OCI-LY3 (cell line): ENCODE measurements at regions not wholly inside any gene's neighbourhood (a gene's known extent, or its start where the extent isn't known, plus 50 kb on each side); places are given as distances from the start of the nearest gene placed in this dataset.

Source experiments
- CTCF ChIP-seq: fragments of 200-600, 300-600 bp; sonication (generic); IDR thresholded peaks from 2 replicates; pipeline ENCODE4 v1.5.1; 2014; ENCODE audit warnings: antibody characterized with exemption, low read length, low read depth
- EZH2phosphoT487 ChIP-seq: fragments of 200-600 bp; shearing (Covaris generic); IDR thresholded peaks from 2 replicates; pipeline ENCODE4 v1.6.1; 2018; ENCODE audit warnings: antibody characterized with exemption, mixed run types, low read depth

- no peak for TF ChIP-seq CTCF
- no peak for TF ChIP-seq EZH2phosphoT487
These were observed 130.8 kb upstream of the PLEKHG7 start for GRCh38 chr12:92571844-92572543.
